ENCODE measurements at regions not wholly inside any gene's neighbourhood (a gene's known extent, or its start where the extent isn't known, plus 50 kb on each side); places are given as distances from the start of the nearest gene placed in this dataset.

DNA sequence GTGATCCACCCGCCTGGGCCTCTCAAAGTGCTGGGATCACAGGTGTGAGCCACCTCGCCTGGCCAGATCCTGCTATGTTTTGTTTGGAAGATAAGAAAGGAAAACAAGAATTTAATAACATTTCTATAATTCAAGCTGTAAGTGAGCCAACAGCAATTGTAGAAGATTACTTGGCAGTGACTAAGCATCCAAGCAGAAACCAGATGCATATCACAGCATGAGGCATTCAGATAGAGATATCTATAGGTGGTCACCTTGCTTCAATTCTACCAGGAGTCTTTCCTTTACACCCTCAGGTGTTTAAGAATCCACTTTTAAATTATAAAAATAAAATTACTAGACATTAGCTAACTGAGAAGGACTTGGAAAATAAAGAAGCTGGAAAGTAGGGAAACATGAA, 83.9 kb upstream of the ATF7IP start:
- Histone ChIP-seq H3K27ac (ENCODE audit: low read depth) (no peak overlapping the region), H3K4me1 (ENCODE audit: insufficient read depth) (peaks cover 23% of the 10 kb centered on the region), H3K36me3 (ENCODE audit: insufficient read depth) (no peaks in the 10 kb centered on the region), H3F3A (replicated peaks; ENCODE audit: low read depth) (no peaks in the 10 kb centered on the region), H3K27me3 (ENCODE audit: insufficient read depth) (peaks cover 63% of the 10 kb centered on the region), H2AFZ (no peak overlapping the region), H3K9me2 (ENCODE audit: insufficient read depth) (no peaks in the 10 kb centered on the region), H3K4me2 (no peak overlapping the region), H3K79me2 (replicated peaks; ENCODE audit: insufficient read depth) (no peaks in the 10 kb centered on the region), H3K4me3 (no peak overlapping the region), H4K20me1 (replicated peaks; ENCODE audit: insufficient read depth) (no peaks in the 10 kb centered on the region)
- no peak for DNase-seq (ENCODE audit: low spot score)
- Mint-ChIP-seq H3K27me3 (ENCODE audit: insufficient read depth, low read depth, poor library complexity) (peaks cover 73% of the 10 kb centered on the region), H3K4me1 (peaks cover 20% of the 10 kb centered on the region), H3K36me3 (ENCODE audit: low read depth) (peaks cover 4% of the 10 kb centered on the region; the same call in 1 of the 3 replicates), H3K4me3 (no peak overlapping the region), H3K27ac (no peak overlapping the region), H3K9me3 (peaks cover 22% of the 10 kb centered on the region; the same call in 2 of the 3 replicates)
- TF ChIP-seq, protein P1, sequence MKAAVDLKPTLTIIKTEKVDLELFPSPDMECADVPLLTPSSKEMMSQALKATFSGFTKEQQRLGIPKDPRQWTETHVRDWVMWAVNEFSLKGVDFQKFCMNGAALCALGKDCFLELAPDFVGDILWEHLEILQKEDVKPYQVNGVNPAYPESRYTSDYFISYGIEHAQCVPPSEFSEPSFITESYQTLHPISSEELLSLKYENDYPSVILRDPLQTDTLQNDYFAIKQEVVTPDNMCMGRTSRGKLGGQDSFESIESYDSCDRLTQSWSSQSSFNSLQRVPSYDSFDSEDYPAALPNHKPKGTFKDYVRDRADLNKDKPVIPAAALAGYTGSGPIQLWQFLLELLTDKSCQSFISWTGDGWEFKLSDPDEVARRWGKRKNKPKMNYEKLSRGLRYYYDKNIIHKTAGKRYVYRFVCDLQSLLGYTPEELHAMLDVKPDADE (IDR thresholded peaks at IDR 0.05) = no peak
- TF ChIP-seq STAT1 (IDR thresholded peaks at IDR 0.05; ENCODE audit: unreplicated experiment) (no peak), EZH2 (IDR thresholded peaks at IDR 0.05; ENCODE audit: low read depth, unreplicated experiment) (no peak), EZH2phosphoT487 (IDR thresholded peaks at IDR 0.05; ENCODE audit: unreplicated experiment) (no peak), POLR2AphosphoS5 (IDR thresholded peaks at IDR 0.05; ENCODE audit: low read depth) (no peak), JUNB (IDR thresholded peaks at IDR 0.05; ENCODE audit: unreplicated experiment) (no peak), ZNF114 (CRISPR knock-in tag; IDR thresholded peaks at IDR 0.05) (no peak), ZNF331 (CRISPR knock-in tag; IDR thresholded peaks at IDR 0.05; ENCODE audit: low read depth) (no peak), CREB1 (CRISPR knock-in tag; IDR thresholded peaks at IDR 0.05; ENCODE audit: low read depth) (no peak), NANOG (IDR thresholded peaks at IDR 0.05; ENCODE audit: borderline replicate concordance) (no peak)
- TF ChIP-seq, protein P2, sequence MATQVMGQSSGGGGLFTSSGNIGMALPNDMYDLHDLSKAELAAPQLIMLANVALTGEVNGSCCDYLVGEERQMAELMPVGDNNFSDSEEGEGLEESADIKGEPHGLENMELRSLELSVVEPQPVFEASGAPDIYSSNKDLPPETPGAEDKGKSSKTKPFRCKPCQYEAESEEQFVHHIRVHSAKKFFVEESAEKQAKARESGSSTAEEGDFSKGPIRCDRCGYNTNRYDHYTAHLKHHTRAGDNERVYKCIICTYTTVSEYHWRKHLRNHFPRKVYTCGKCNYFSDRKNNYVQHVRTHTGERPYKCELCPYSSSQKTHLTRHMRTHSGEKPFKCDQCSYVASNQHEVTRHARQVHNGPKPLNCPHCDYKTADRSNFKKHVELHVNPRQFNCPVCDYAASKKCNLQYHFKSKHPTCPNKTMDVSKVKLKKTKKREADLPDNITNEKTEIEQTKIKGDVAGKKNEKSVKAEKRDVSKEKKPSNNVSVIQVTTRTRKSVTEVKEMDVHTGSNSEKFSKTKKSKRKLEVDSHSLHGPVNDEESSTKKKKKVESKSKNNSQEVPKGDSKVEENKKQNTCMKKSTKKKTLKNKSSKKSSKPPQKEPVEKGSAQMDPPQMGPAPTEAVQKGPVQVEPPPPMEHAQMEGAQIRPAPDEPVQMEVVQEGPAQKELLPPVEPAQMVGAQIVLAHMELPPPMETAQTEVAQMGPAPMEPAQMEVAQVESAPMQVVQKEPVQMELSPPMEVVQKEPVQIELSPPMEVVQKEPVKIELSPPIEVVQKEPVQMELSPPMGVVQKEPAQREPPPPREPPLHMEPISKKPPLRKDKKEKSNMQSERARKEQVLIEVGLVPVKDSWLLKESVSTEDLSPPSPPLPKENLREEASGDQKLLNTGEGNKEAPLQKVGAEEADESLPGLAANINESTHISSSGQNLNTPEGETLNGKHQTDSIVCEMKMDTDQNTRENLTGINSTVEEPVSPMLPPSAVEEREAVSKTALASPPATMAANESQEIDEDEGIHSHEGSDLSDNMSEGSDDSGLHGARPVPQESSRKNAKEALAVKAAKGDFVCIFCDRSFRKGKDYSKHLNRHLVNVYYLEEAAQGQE (IDR thresholded peaks at IDR 0.05; ENCODE audit: unreplicated experiment) = no peak
- TF ChIP-seq, protein P3, sequence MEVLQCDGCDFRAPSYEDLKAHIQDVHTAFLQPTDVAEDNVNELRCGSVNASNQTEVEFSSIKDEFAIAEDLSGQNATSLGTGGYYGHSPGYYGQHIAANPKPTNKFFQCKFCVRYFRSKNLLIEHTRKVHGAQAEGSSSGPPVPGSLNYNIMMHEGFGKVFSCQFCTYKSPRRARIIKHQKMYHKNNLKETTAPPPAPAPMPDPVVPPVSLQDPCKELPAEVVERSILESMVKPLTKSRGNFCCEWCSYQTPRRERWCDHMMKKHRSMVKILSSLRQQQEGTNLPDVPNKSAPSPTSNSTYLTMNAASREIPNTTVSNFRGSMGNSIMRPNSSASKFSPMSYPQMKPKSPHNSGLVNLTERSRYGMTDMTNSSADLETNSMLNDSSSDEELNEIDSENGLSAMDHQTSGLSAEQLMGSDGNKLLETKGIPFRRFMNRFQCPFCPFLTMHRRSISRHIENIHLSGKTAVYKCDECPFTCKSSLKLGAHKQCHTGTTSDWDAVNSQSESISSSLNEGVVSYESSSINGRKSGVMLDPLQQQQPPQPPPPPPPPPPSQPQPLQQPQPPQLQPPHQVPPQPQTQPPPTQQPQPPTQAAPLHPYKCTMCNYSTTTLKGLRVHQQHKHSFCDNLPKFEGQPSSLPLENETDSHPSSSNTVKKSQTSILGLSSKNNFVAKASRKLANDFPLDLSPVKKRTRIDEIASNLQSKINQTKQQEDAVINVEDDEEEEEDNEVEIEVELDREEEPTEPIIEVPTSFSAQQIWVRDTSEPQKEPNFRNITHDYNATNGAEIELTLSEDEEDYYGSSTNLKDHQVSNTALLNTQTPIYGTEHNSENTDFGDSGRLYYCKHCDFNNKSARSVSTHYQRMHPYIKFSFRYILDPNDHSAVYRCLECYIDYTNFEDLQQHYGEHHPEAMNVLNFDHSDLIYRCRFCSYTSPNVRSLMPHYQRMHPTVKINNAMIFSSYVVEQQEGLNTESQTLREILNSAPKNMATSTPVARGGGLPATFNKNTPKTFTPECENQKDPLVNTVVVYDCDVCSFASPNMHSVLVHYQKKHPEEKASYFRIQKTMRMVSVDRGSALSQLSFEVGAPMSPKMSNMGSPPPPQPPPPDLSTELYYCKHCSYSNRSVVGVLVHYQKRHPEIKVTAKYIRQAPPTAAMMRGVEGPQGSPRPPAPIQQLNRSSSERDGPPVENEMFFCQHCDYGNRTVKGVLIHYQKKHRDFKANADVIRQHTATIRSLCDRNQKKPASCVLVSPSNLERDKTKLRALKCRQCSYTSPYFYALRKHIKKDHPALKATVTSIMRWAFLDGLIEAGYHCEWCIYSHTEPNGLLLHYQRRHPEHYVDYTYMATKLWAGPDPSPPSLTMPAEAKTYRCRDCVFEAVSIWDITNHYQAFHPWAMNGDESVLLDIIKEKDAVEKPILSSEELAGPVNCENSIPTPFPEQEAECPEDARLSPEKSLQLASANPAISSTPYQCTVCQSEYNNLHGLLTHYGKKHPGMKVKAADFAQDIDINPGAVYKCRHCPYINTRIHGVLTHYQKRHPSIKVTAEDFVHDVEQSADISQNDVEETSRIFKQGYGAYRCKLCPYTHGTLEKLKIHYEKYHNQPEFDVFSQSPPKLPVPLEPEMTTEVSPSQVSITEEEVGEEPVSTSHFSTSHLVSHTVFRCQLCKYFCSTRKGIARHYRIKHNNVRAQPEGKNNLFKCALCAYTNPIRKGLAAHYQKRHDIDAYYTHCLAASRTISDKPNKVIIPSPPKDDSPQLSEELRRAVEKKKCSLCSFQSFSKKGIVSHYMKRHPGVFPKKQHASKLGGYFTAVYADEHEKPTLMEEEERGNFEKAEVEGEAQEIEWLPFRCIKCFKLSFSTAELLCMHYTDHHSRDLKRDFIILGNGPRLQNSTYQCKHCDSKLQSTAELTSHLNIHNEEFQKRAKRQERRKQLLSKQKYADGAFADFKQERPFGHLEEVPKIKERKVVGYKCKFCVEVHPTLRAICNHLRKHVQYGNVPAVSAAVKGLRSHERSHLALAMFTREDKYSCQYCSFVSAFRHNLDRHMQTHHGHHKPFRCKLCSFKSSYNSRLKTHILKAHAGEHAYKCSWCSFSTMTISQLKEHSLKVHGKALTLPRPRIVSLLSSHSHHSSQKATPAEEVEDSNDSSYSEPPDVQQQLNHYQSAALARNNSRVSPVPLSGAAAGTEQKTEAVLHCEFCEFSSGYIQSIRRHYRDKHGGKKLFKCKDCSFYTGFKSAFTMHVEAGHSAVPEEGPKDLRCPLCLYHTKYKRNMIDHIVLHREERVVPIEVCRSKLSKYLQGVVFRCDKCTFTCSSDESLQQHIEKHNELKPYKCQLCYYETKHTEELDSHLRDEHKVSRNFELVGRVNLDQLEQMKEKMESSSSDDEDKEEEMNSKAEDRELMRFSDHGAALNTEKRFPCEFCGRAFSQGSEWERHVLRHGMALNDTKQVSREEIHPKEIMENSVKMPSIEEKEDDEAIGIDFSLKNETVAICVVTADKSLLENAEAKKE (CRISPR knock-in tag; IDR thresholded peaks at IDR 0.05) = no peak
- TF ChIP-seq, protein P4, sequence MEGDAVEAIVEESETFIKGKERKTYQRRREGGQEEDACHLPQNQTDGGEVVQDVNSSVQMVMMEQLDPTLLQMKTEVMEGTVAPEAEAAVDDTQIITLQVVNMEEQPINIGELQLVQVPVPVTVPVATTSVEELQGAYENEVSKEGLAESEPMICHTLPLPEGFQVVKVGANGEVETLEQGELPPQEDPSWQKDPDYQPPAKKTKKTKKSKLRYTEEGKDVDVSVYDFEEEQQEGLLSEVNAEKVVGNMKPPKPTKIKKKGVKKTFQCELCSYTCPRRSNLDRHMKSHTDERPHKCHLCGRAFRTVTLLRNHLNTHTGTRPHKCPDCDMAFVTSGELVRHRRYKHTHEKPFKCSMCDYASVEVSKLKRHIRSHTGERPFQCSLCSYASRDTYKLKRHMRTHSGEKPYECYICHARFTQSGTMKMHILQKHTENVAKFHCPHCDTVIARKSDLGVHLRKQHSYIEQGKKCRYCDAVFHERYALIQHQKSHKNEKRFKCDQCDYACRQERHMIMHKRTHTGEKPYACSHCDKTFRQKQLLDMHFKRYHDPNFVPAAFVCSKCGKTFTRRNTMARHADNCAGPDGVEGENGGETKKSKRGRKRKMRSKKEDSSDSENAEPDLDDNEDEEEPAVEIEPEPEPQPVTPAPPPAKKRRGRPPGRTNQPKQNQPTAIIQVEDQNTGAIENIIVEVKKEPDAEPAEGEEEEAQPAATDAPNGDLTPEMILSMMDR (conservative IDR thresholded peaks at IDR 0.05; ENCODE audit: low read depth in 2 of 2) = no peak
- ATAC-seq = no peak

Data from GM23338 (cell line).